HTR-8/SVneo (cell line): ENCODE measurements at regions not wholly inside any gene's neighbourhood (a gene's known extent, or its start where the extent isn't known, plus 50 kb on each side); places are given as distances from the start of the nearest gene placed in this dataset.
A peak's percentile ranks its signal among the peaks of the same experiment; 100 is the strongest.

Experiments used
- DNase-seq: peaks from one replicate; pipeline ENCODE4 v3.0.0; 2011; ENCODE audit warnings: low spot score, mixed read lengths; ENCODE audit not compliant: insufficient read length
- FAIRE-seq: peaks from 2 replicates; lab custom pipeline; 2011; peaks lifted over from hg19 to GRCh38; lab: Jason Lieb, UNC

GRCh38 chr2:173623438-173624319 is 269.0 kb downstream of the CDCA7 start:
- no peak for FAIRE-seq

GRCh38 chr2:173625315-173625714 is 270.6 kb downstream of the CDCA7 start:
- DNase-seq, result no peak
- no peak for FAIRE-seq

More at GRCh38 chr2:173623438-173624319, 269.0 kb downstream of the CDCA7 start:
- DNase-seq, result no peak

DNA sequence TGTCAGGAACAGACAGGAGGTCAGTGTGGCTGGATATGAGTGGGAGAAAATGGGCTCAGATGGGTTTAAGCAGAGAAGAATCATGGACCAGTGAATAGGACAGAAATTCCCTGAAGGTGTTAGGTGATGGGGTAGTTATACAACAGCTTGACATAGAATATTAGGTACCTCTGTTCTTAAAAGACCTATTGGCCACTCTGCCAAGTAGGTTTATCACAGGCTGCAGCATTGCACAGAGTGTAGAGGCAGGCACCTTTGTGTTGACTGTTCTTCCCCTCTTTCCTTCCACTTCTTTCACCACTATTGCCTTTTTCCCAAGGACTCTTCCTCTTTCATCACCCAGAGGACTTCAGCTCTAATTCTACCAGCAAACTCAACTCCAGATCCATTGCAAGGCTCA is 274.4 kb downstream of the CDCA7 start:
- no peak for DNase-seq
- FAIRE-seq, result no peak

DNA sequence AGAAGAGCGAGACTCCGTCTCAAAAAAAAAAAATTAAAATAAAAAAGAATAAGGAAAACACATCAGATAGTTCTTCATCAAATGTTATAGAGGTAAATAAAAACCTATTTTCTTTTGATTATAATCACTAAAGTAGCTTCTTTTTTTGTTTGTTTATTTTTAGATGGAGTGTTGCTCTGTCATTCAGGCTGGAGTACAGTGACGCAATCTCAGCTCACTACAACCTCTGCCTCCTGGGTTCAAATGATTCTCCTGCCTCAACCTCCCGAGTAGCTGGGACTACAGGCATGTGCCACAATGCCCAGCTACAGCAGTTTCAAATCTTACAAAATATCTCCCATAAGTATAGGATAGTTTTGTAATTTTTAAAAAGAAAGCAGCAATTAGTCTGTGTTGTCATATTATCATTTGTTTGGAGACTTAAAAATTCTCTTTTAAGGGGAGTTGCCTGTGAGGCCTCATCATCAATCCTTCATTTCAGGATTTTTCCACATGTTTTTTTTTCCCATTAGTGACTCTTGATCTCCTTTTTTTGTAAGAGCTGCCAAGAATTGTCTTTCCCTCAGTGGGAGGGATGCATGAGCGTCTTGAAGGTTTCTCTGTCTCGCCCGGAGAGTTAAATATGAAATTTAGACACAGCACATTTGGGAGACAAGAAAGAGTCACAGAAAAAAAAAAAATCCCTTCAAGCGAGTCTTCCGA is 275.9 kb downstream of the CDCA7 start:
- DNase-seq (no peak), FAIRE-seq (no peak)

GRCh38 chr2:173631127-173631460 is 276.4 kb downstream of the CDCA7 start:
- no peak for DNase-seq
- no peak for FAIRE-seq

DNA sequence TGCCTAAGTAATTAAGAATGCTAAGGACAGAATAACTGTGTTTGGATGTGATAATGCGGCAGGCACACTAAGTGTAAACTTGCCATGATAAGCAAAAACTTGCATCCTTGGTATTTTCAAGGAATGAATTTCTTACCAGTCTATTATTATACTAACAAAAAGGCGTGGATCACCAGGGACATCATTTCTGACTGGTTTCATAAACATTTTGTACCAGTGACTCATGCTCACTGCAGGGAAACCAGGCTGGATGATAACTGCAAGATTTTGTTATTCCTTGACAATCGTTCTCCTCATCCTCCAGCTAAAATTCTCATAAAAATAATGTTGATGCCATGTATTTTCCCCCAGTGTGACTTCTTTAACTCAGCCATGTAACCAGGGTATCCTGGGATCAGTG is 289.5 kb downstream of the CDCA7 start:
- FAIRE-seq (no peak), DNase-seq (no peak)

GRCh38 chr2:173647681-173648311 is 293.1 kb downstream of the CDCA7 start:
- DNase-seq (no peak), FAIRE-seq (no peak)

DNA sequence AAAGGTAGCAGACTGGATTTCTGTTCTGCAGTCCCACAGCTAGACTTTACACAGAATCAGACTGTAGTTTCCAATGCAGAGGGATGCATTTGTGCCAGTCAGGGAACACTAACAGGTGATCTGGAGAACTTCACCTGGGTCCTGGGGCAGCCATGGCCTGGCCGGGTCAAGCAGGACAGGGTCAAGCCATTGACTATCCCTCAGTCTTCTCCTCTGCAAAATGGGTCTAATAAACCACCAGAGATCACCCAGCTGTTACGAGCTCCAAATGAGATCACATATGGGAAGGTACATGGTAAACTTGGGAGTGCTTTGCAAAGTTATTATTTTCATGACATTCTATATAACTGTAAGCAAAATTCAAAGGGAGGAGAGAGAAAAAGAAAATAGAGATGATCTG is 294.1 kb downstream of the CDCA7 start:
- no peak for DNase-seq
- no peak for FAIRE-seq

- no peak for FAIRE-seq
- no peak for DNase-seq
These were observed 295.0 kb downstream of the CDCA7 start for GRCh38 chr2:173649527-173650219.

DNA sequence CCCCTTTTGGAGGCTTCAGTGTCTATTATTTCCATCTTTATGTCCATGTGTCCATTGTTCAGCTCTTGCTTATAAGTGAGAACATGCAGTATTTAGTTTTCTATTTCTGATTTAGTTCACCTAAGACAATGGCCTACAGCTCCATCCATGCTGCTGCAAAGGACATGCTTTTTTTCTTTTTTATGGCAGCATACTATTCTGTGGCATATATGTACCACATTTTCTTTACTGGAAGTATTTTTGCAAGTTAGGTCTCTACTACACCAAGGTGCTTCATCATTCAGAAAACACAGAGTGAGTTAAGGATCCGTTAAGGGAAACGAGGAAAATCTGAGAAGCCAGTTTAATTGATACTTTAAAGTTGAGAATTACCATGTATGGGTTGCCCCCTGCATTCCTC is 297.2 kb downstream of the CDCA7 start:
- DNase-seq, result no peak
- FAIRE-seq, result no peak

DNA sequence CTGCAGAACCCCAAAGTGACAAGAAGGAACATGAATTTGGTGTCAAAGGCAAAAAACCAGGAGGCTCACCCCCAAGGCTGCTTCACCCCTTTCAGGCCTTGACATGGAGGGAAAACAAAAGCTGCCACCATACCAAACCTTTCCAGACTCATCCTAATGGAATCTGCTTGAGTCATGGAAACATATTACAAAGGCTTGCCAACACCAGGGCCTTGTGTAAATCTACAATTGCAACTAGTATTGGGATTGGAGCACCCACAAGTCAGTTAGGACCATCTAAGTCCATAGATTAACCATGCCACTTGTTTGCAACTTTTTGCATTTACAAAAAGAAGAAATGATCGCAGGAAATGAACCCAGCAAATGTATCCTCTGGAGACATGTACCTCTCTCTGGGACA is 297.6 kb downstream of the CDCA7 start:
- DNase-seq (peak; percentile 32), FAIRE-seq (no peak)

DNA sequence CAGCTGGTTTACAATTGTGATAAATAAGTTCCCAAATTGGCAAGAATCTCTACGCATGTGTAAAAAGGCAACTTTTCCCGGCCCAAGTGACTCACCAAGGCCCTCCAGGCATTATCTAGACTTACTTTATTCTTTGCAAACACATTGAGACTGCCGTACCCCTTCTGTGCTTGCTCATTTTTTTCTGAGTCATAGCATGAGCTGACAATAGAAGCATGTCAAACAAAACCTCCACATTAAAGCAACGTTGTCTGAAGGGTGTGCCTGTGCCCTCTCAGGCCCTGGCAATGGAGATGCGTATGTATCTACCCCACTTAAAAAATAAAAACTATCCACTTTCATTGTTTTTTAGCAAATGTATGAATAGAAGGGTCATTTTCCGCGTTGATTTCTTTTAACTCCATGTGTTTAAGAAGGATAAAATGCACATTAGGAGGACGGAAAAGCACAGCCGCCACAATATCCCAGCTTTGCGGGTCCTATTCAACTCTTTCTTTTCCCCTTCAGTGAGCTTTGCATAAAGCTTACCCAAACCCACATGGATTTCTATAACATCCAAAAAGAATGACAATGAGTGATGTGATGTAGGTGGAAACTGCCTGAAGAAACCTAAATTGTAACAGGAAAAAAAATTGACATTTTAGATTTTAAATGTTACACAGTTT is 298.2 kb downstream of the CDCA7 start:
- FAIRE-seq (peak; percentile 67), DNase-seq (peak; percentile 75)

GRCh38 chr2:173653432-173653805 is 298.7 kb downstream of the CDCA7 start:
- FAIRE-seq (no peak), DNase-seq (no peak)

DNA sequence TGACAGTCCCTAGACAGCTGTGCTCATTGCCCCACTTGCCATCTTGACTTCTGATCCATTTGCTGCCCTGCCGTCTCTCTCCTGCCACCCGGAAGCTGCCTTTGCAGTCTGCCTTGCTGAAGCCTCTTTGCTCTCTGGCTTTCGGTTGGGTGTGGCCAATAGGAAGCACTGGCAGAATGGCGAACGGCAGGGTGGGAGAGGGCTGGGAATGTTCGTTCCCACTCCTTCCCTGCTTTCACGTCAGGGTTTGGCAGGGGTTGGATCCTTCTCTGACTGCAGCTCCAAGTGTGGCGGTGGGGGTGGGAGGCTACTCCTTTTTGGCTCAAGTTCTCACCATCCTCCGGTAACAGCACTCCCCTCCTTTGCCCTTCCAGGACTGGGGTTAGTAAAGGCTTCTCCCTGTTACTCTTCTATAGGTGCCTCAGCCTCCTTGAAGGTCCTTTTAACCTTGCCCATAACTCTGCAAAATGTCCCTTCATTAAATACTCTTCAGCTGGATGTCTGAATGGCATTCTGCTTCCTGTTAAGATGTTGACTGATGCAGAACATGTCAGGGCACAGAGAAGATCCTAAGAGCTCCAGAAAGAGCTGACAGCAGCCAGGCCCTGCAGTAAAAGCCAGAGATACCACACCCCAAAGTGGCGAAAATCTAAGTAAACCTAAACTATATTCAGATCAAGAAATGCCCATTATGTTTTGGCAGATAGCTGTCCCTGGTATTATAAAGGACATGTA is 299.7 kb downstream of the CDCA7 start:
- FAIRE-seq (no peak), DNase-seq (no peak)

GRCh38 chr2:173654896-173655265 is 300.2 kb downstream of the CDCA7 start:
- FAIRE-seq (no peak), DNase-seq (no peak)

- no peak for DNase-seq
These were observed 301.4 kb downstream of the CDCA7 start for GRCh38 chr2:173656086-173656485.

DNA sequence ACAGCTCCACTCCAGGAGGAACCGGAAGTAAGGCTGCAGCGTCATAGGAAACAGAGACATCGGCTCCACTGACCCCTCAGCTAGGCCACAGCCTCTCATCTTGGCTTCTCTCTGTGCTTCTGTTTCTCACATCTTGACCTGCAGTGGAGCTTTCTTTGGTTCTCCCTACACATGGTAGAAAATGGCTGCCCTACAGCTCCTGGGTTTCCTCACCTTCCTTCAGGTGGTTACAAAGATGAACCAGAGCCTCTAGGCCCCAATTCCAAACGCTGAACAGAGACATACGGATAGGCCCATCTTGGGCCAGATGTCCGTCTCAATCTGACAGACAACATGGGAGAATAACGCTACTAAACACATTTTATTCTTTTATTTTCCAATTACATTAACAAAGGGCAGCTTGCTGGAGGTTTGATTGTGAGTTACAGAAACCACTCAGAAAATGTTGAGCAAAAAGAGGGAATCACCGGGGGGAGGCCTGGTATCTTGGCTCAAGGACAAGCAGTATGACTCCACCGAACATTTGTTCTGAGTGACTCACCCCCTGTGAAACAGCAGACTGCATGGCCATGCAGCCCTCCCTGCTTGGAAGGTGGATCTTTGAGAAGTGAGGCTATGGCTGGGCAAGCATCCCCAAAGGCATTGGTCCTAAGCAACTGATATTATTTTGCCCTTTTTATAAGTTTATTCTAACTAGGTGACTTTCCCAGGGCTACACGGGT is 303.5 kb downstream of the CDCA7 start:
- peak; percentile 91 for FAIRE-seq

More at GRCh38 chr2:173656086-173656485, 301.4 kb downstream of the CDCA7 start:
- no peak for FAIRE-seq

GRCh38 chr2:173658946-173659371 is 304.3 kb downstream of the CDCA7 start:
- FAIRE-seq, result no peak
- no peak for DNase-seq

More for the DNA sequence above, 303.5 kb downstream of the CDCA7 start:
- DNase-seq, result peak; percentile 75

DNA sequence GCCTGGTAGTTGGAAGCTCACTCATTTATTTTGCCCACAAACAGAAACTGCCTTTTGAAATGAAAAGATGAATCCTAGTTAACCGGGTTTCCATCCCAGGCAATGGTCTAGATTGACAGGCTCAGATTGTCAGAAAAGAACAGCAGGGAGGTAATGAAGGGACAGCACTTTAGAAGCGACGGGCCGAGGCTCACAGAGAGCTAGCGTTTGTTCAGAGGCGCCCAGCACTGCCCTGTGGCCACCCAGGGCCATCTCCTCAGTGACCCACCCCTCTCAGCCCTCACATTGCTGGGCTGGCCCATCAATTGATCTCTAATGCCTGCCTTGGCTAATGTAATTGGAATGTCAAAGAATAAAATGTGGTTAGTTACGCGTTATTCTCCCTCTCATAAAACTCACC is 304.8 kb downstream of the CDCA7 start:
- no peak for FAIRE-seq
- no peak for DNase-seq
